NOMO-1 treated with DMSO at 0.1 percent for 48 hours (cell line): ENCODE measurements at regions not wholly inside any gene's neighbourhood (a gene's known extent, or its start where the extent isn't known, plus 50 kb on each side); places are given as distances from the start of the nearest gene placed in this dataset.

Experiments used
- DNase-seq: peaks from one replicate; lab custom pipeline; 2025; ENCODE audit not compliant: unreplicated experiment; lab: John Stamatoyannopoulos, UW

DNA sequence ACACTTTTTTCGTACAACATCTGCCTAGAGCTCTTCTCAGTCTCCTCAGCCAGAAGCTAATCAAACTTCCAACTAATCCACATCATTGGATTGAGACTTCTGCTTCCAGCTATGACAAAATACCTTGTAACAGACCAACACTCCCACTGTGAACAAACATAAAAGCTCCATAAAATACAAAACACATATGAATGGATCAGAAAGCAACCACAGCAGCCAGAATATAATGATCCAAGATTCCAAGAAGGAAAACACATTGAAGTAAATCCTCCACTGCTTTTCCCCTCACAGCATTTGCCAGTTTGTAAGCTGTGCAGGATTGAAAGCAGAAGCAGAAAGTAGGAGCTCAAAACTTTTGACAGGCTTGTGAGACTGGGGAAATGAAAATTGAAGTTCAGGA is 863.2 kb downstream of the TUSC7 start:
- DNase-seq, result no peak

DNA sequence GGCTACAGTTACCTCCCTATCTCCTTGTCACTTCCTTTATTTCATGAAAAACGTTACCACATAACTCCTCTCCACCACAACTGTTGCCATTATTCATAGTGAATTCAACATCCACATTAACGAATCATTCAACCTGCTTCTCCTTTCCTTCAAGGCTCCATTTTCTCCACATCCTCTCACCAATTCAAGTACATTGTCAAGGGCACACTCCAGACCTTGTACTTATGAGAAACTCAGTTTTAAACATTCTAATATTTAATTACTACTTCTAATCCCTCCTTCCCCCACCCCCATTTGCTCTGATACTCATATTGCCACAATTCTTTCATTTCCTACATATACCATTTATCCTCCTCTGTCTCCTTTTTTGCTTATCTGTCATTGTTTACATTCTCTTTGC is 871.2 kb downstream of the TUSC7 start:
- DNase-seq, result peak; percentile 30

DNA sequence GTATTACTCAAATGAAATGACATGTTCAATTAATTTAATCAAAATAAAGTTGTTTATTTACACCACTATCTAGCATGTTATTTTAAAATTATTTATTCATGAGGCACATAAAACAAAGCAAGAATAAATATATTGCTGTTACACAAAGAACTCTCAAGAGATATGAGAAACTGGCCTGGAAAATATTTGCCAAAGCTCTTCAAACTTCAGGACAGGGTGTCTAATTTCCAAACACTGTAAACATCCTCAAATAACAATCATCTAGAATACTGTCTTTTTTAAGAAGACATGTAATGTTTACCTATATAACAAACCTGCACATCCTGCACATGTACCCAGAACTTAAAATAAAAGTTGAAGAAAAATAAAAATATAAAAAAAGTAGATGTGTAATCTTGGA is 876.6 kb downstream of the TUSC7 start:
- no peak for DNase-seq

DNA sequence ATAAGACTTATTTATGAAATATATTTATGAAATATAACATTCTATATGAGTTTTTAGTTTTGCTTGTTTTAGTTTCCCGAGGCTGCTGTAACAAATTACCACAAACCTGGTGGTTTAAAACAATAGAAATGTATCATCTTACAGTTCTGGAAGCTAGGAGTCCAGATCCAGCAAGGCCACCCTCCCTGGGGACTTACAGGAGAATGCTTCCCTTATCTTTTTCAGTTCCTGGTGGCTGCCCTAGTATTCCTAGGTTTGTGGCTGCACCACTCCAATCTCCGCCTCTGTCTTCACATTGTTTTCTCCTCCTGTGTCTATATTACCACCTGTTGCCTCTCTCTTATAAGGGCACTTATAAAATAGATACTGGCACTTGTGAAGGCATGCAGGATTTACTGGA is 877.8 kb downstream of the TUSC7 start:
- no peak for DNase-seq

DNA sequence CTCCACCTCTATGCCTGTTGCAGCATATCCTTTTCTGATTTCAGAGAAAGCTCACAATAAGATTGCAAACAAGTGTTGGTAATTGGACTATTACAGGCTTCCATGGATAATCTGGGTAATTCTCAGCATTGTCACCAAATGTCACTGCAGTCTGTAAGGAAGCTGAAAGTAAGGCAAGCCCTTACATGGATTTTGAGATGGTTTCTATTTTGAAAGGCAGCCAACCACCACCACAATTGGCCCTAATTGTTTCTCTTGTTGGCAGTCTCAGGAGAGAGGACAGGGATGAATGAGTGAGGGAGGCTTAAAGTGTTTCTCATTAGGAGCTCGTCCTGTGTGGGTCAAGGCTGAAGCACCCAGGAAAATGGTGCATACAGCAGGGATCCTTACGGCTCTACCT is 879.9 kb downstream of the TUSC7 start:
- DNase-seq, result no peak

DNA sequence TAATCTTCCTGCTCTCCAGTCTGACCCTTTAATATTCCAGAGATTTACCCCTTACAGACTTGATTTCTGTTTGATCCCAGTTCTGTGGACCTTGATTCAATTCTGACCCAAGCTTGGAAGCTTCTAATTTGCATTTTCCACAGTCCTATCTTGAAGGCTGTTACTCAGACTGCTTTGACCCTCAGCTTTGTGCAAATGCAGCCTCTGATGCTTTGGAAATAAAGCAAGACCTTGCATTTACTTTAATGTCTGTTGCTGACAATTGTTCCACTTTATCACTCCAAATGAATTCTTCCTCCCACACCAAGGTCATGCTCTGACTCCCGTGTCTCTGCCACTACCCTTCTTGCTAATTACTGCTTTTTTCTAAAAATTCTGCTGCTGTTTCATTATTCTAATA is 886.0 kb downstream of the TUSC7 start:
- no peak for DNase-seq

DNA sequence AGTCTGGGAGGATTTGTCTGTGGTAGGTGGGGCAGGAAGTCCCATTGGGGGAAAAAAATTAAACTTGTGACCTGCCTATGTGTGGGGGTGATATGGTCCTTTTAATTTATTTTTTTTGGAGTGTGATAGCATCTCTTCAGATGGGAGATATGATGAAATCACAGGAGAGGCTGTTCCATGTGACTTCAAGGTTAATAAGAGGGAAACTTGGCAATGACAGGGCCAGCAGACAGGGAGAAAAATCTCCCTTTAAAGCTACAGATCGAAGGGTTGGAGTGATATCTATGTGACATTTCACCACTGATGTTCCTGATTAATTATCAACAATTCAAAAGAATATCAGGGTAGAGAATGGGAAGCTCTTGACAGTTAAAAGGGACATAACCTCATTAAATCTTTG is 886.9 kb downstream of the TUSC7 start:
- DNase-seq, result no peak

DNA sequence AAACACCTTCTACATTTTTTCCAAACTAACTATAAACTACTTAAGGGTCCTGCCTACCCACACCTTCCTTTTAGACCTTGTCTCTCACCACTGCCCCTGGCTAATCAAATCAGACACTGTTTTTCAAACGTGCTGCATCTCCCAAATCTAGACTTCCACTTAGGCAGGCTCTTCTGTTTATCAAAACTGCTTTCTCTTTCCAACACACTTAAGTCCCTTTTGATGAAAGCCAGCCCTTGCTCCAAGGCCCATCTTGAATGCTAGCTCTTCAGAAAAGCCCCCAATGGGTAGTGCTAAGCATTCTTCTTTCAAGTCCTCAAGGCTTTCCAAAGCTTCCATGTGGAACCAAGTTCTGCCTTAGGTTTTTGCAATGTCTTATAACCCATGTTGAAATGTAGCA is 888.3 kb downstream of the TUSC7 start:
- DNase-seq, result no peak

DNA sequence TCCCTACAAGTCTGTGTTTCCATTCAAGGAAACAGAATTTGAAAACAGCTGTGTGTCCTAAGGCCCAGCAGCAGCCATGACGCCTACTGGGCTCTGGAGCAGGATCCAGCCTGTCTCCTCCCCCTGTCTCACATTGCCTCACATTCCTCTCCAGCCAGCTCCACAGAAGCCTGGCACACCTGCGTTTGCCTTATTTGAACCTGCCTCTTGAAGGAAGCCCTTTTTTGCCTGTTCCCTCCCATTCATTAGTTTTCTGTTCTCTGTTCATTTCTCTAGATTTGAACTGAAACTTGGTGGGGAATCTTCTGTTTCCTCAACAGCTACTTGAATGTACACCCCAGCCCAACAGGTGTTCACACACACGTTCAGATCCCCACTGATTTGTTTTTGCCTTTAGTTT is 890.5 kb downstream of the TUSC7 start:
- no peak for DNase-seq

DNA sequence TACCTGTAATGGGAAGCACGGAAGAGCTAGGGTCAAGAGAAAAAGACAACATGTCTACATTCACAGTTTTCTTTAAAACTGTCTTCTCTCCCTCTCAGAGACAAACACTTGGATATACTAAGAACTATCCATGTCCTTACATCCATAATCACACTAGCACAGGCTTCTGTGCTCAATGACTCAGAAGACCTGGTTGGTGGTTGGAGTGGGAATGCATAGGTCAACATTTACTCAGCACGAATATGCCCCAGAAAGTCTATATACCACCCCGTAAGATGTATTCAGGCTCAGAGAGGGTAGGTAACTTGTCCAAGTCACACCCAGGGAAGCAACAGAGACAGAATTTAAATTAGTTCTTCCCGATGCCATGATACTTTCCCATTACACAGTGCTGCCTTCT is 891.1 kb downstream of the TUSC7 start:
- no peak for DNase-seq

DNA sequence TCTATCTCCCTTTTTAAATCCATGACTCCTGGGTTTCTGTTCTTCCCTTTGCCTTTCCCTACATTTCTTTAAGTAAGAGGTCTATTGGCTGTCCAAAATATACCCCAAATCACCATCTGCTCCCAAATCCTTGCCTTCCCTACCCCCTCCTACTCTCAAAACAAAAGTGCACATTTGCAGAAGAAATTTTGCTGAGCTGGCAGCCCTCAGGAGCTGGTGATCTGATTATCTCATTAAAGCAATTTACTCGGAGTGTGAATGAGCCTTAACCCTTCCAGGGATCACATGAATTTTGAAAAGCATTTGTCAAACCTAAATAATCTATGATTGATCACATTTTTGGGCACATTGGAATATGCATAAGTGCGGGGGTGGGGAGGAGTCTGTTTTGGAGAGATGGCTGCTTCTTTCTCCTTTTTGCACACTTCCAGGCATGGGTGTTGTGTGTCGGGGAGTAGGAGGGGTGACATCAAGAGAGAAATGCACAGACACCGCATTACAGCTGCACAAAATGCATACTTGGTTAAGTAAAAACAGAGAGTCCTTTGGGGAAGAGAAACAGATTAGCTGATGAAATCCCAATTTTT is 892.6 kb downstream of the TUSC7 start:
- DNase-seq, result no peak

DNA sequence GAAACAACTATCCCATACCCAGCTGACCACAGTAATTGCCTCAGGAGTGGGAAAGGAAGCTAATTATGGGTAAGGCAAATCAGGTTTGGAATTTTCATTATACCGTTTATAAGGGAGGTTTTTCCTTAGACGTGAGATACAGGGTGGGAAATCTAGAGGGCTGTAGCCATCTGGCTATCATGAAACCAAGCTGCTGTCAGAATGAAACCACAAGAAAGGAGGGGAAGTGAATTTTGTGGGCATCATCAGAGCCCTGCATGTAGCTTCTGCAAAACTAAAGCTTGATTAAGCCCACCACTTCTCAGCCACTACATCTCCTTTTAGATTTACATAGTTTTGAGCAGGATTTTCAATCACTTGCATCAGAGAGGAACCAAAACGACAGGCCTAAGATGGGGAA is 893.5 kb downstream of the TUSC7 start:
- peak; percentile 77 for DNase-seq

DNA sequence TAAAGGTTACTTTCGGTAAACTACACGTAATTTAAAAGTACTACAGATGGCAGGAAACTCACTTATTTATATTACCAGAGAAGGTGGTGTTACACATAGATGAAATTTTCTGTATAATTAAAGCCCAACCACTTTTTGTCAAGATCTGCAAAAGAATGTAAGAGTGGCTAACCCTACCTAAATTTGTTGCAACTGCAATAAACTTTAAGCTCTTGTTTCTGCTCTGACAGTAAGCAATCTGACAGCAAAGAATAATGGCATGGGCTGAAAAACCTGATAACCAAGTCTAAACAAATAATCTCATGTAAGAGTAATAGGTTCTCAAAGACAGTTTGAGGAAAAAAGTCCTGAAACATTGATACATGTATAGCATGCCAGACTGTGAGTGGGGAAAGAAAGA is 897.3 kb downstream of the TUSC7 start:
- DNase-seq, result no peak

DNA sequence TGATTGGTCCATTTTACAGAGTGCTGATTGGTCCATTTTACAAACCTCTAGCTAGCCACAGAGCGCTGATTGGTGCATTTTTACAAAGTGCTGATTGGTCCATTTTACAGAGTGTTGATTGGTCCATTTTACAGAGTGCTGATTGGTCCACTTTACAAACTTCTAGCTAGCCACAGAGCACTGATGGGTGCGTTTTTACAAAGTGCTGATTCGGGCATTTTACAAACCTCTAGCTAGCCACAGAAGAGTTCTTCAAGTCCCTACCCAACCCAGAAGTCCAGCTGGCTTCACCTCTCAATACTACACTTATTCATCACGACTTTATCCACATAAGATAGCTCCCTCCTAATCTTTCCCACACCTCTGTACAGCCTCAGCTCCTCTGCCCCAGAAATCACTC is 899.8 kb downstream of the TUSC7 start:
- no peak for DNase-seq

DNA sequence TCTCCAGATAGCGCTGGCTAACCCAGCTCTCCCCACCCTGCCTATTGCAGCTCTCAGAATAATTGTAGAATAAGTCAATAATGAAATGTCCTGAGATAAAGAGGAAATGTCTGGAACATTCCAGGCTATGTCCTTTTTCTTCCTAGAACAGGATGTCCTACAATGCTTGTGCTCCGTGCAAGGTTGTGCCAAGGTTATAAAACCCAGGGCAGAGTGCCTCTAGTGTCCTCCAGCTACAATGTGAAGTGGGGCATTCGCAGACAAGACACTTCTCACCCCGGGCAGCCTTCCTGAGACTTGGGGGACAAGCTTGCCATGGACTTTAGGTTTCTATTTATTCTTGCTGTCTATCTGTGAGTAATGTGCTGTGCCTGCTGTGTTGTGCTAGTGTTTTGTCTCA is 900.6 kb downstream of the TUSC7 start:
- DNase-seq, result no peak

DNA sequence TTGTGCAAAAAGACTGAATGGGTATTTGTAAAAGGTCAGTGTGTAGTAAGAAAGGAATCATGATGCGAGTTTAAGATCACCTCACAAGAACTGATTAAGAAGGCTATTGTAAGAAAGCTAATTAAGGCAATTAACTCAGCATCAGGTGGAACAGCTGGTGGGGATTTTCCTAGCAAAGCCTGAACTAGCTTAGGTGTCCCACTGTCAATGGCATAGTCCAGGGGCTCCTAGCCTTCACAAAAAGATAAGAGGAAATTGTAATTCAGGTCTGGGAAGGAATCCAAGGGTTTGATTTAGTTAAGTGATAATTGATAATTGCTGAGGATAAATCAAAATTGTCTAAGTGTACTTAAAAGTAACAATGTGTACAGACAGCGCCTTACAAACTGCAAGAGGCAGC is 901.6 kb downstream of the TUSC7 start:
- DNase-seq, result no peak

DNA sequence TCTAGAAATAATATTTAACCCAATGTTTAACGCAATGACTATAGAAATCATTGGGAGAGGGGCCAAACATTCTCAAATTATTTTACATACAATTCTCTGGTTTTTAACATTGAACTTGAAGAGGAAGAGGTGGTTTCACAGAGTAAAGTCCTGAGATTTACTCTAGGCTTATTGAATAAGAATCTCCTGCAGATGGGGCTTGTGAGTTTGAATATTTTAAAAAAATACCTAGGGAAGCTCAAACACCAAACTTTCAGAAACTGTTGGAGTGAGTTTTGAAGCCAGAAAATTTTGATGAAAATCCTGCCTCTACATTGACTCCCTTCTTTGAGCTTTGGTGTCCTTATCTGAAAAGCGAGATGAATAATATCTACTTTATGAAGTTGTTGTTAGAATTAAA is 906.6 kb downstream of the TUSC7 start:
- no peak for DNase-seq

DNA sequence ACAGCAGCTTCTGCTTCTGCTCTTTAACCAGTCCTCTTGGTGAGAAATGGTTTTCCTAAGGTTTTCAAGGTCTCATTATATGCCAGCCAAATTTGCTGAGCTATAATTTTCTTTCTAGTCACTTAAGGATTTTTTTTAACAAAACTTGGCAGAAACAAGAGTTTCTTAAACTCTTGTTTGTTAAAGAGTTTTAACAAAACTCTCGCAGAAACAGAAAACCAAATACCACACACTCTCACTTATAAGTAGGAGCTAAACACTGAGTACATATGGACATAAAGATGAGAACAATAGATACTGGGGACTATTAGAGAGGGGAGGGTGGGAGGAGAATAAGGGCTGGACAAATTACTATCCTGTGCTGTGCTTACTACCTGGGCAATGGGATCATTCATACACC is 908.3 kb downstream of the TUSC7 start:
- no peak for DNase-seq

DNA sequence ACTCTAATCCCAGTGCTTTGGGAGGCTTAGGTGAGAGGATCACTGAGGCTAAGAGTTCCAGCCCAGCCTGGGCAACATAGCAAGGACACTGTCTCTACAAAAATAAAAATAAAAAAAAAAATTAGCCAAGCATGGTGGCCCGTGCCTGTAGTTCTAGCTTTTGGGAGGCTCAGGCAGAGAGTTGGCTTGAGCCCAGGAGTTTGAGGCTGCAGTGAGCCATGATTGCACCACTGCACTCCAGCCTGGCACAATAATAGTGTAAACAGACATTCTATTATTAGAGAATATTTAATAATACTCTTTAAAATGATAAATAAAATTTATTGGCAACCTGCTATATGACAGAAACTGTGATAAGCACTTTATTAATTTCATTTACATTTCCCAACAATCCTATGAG is 908.9 kb downstream of the TUSC7 start:
- DNase-seq, result no peak

DNA sequence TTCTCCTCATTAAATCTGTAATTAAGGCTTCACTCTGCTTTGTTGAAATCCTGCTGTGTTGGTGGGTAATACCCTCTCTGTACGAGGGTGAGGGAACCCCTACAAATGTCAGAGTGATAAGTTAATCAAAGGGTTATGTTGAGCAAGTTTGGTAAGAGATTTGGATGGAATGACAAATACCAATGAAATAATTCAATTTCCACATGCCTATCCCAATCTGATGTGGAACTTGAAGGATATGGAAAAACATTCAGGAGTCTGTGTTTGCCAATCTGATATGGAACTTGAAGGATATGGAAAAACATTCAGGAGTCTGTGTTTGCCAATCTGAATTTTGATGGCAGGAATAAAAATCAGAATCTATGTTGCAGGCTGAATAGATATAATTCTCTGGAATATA is 910.2 kb downstream of the TUSC7 start:
- DNase-seq, result no peak

DNA sequence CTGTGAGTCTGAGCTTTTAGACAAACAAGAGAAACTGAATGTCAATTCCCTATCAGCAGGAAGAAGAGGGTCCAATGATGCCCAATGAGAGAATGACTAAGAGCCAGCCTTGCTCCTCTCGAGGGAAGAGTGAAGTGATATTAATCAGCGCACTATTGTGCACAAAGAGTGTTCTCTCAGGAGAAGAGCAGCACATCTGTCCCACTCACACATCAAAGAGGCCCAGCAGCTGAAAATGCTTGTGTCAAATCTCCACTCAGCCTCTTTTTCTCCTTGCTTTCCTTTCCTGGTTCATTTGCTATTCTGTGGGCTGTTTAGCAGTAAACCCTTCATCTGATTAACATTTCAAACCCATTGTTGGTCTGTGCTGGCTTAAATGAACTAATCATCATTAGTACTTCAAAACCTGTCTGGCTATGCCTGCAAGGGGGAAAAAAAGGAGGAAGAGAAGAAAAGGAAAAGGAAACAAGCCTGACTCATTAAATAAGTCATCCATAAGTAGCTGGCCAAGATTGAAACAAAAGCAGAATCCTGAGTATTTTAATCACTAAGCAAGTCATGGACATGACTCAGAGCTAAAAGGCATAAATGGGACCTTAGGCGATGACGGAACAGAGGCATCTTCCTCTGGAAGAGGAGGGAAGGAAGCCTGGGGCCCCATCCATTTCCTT is 912.7 kb downstream of the TUSC7 start:
- no peak for DNase-seq

DNA sequence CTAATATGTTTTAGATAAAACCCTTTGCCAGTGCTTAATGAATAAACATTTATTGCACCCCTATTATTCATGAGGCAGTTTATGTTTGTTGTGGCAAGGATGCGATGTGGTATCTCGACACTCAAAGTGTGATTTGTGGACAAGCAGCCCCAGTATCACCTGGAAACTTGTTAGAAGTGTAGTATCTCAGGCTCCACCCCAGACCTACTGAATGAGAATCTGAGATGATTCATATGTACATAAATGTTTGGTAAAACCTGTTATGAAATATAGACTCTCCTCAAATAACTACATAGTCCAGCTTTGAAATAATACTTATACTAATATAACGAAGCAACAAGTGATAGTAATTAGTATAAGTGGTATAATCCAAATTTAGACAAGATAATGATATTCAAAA is 914.8 kb downstream of the TUSC7 start:
- no peak for DNase-seq

DNA sequence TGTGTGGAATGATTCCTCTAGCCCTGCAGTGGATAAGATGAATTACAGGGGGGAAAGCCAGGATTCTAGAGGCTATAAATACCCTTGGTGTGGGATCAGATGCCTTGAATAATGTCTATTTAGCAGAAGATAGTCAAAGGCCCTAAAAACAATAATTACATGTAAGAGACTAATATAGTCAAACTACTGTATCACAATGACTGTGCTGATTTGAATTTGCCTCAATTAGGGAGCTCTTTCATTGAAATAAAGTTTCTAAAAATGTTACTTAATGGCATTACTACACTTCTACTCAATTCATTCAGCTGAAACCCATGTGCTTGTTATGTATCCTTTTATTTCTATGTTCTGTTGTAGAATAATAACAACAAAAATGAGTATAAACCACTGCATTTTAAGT is 915.6 kb downstream of the TUSC7 start:
- DNase-seq, result no peak
